IMR-90 (cell line): ENCODE measurements at regions not wholly inside any gene's neighbourhood (a gene's known extent, or its start where the extent isn't known, plus 50 kb on each side); places are given as distances from the start of the nearest gene placed in this dataset.

Source experiments
- ATAC-seq: fragments of 200-7000 bp; cut with Tn5 transposase; 2 replicates; pipeline ENCODE4 v1.9.1; 2020; ENCODE audit warnings: low read depth, mild to moderate bottlenecking, moderate library complexity
- BruUV-seq: library from RNA; stranded (reverse); fragments of 400-500 nt; replicated peaks from 2 replicates; lab custom pipeline; 2021; lab: Mats Ljungman, UMichigan
- CTCF ChIA-PET: fragments of 300-600 bp; formaldehyde crosslinking; extraction: SDS; loops from one replicate; lab custom pipeline; 2021; ENCODE audit warnings: antibody characterized with exemption; lab: Yijun Ruan, JAX
- POLR2A ChIA-PET: fragments of 300-600 bp; sonication (Branson Sonifier 250); formaldehyde crosslinking; loops from one replicate; lab custom pipeline; 2022; ENCODE audit warnings: antibody characterized with exemption; ENCODE audit not compliant: unreplicated experiment; lab: Charles Lee
- DNase-seq: peaks from one replicate; pipeline ENCODE4 v3.0.0; 2013
- H2AFZ ChIP-seq: replicated peaks from 2 replicates; pipeline ENCODE3; 2013; ENCODE audit warnings: low read length, mild to moderate bottlenecking; ENCODE audit not compliant: poor library complexity
- H2AK5ac ChIP-seq: 2 replicates; pipeline ENCODE4 v1.6.1; 2013; ENCODE audit warnings: low read depth, low read length, inconsistent platforms
- H2AK9ac ChIP-seq: replicated peaks from 2 replicates; pipeline ENCODE3; 2013; ENCODE audit warnings: mild to moderate bottlenecking, low read depth, low read length, moderate library complexity; ENCODE audit not compliant: poor library complexity
- H2BK120ac ChIP-seq: 2 replicates; pipeline ENCODE4 v1.6.1; 2013; ENCODE audit warnings: low read depth, low read length, inconsistent platforms
- H2BK15ac ChIP-seq: 3 replicates; pipeline ENCODE4 v1.6.1; 2013; ENCODE audit warnings: low read depth, low read length, inconsistent platforms
- H2BK20ac ChIP-seq: 2 replicates; pipeline ENCODE4 v1.6.1; 2013; ENCODE audit warnings: low read depth, mild to moderate bottlenecking, inconsistent platforms, low read length, moderate library complexity
- H2BK5ac ChIP-seq: 2 replicates; pipeline ENCODE4 v1.6.1; 2013; ENCODE audit warnings: mild to moderate bottlenecking, low read depth, low read length, inconsistent platforms; ENCODE audit not compliant: poor library complexity, severe bottlenecking
- H3K14ac ChIP-seq: replicated peaks from 2 replicates; pipeline ENCODE4 v1.6.1; 2013; ENCODE audit warnings: low read depth, low read length, inconsistent platforms
- H3K18ac ChIP-seq: 2 replicates; pipeline ENCODE4 v1.6.1; 2013; ENCODE audit warnings: low read depth, low read length, control low read depth
- H3K23ac ChIP-seq: 2 replicates; pipeline ENCODE4 v1.6.1; 2013; ENCODE audit warnings: low read depth, low read length, inconsistent platforms
- H3K27ac ChIP-seq: 2 replicates; pipeline ENCODE4 v1.5.1; 2013; ENCODE audit warnings: mild to moderate bottlenecking, control low read depth, low read length; ENCODE audit not compliant: insufficient read depth
- H3K27me3 ChIP-seq: 2 replicates; pipeline ENCODE4 v1.6.1; 2013; ENCODE audit warnings: low read length; ENCODE audit not compliant: control insufficient read depth, insufficient read depth
- H3K36me3 ChIP-seq: 2 replicates; pipeline ENCODE4 v1.6.1; 2013; ENCODE audit warnings: low read length, mixed read lengths; ENCODE audit not compliant: control insufficient read depth, insufficient read depth
- H3K4ac ChIP-seq: 2 replicates; pipeline ENCODE4 v1.6.1; 2013; ENCODE audit warnings: low read depth, low read length, inconsistent platforms
- H3K4me1 ChIP-seq: 2 replicates; pipeline ENCODE4 v1.6.1; 2013; ENCODE audit warnings: low read length, mixed read lengths; ENCODE audit not compliant: control insufficient read depth, insufficient read depth
- H3K4me2 ChIP-seq: 2 replicates; pipeline ENCODE4 v1.6.1; 2013; ENCODE audit warnings: low read depth, mild to moderate bottlenecking, control low read depth, low read length, moderate library complexity
- H3K4me3 ChIP-seq: 2 replicates; pipeline ENCODE4 v1.5.1; 2013; ENCODE audit warnings: low read depth, mild to moderate bottlenecking, control low read depth, low read length, moderate library complexity; ENCODE audit not compliant: insufficient read depth
- H3K56ac ChIP-seq: 2 replicates; pipeline ENCODE4 v1.6.1; 2013; ENCODE audit warnings: low read length, inconsistent platforms; ENCODE audit not compliant: insufficient read depth; ENCODE audit errors: extremely low read depth
- H3K79me1 ChIP-seq, 2 experiments: 2 replicates each; pipeline ENCODE4 v1.6.1; 2013; ENCODE audit warnings: low read length in 2 of 2, inconsistent platforms in 1 of 2, low read depth in 1 of 2
- H3K9ac ChIP-seq: 2 replicates; pipeline ENCODE4 v1.6.1; 2013; ENCODE audit warnings: low read depth, low read length, control low read depth
- H3K9me1 ChIP-seq: 2 replicates; pipeline ENCODE4 v1.6.1; 2013; ENCODE audit warnings: low read length, inconsistent platforms; ENCODE audit not compliant: insufficient read depth
- H3K9me3 ChIP-seq: 2 replicates; pipeline ENCODE4 v1.6.1; 2013; ENCODE audit warnings: low read length; ENCODE audit not compliant: control insufficient read depth, insufficient read depth
- H4K20me1 ChIP-seq: 2 replicates; pipeline ENCODE4 v1.6.1; 2013; ENCODE audit warnings: low read length, inconsistent platforms; ENCODE audit not compliant: insufficient read depth
- H4K5ac ChIP-seq: 2 replicates; pipeline ENCODE4 v1.6.1; 2013; ENCODE audit warnings: mild to moderate bottlenecking, low read depth, low read length, control low read depth
- H4K8ac ChIP-seq, 2 experiments: 2 replicates each; pipeline ENCODE4 v1.6.1; 2013; ENCODE audit warnings: low read depth in 2 of 2, low read length in 2 of 2, control low read depth in 1 of 2, inconsistent platforms in 1 of 2
- H4K91ac ChIP-seq: 2 replicates; pipeline ENCODE4 v1.6.1; 2013; ENCODE audit warnings: low read depth, low read length, inconsistent platforms; ENCODE audit not compliant: insufficient read depth
- BHLHE40 ChIP-seq: fragments of 150-350 bp; IDR thresholded peaks from 2 replicates; pipeline ENCODE4 v1.6.1; 2016; ENCODE audit warnings: mild to moderate bottlenecking, low read depth, low read length
- CEBPB ChIP-seq: IDR thresholded peaks from 2 replicates; pipeline ENCODE4 v1.6.1; 2012; ENCODE audit warnings: low read depth, low read length, improper control_type of control experiment
- CHD1 ChIP-seq: IDR thresholded peaks from 2 replicates; pipeline ENCODE4 v1.6.1; 2012; ENCODE audit warnings: low read depth, low read length, improper control_type of control experiment
- FOS ChIP-seq: fragments of 150-350 bp; IDR thresholded peaks from 2 replicates; pipeline ENCODE4 v1.6.1; 2016; ENCODE audit warnings: low read depth, low read length
- MAFK ChIP-seq: IDR thresholded peaks from 2 replicates; pipeline ENCODE4 v1.6.1; 2012; ENCODE audit warnings: low read depth, low read length, improper control_type of control experiment
- MAZ ChIP-seq: IDR thresholded peaks from 2 replicates; pipeline ENCODE4 v1.6.1; 2012; ENCODE audit warnings: low read depth, mild to moderate bottlenecking, low read length, improper control_type of control experiment, moderate library complexity, borderline replicate concordance
- MXI1 ChIP-seq: IDR thresholded peaks from 2 replicates; pipeline ENCODE4 v1.6.1; 2012; ENCODE audit warnings: low read depth, mild to moderate bottlenecking, low read length, moderate library complexity, borderline replicate concordance
- NFE2L2 ChIP-seq: fragments of 150-350 bp; IDR thresholded peaks from 2 replicates; pipeline ENCODE4 v1.6.1; 2016; ENCODE audit warnings: low read depth, mild to moderate bottlenecking, low read length
- POLR2A ChIP-seq: IDR thresholded peaks from 2 replicates; pipeline ENCODE4 v1.6.1; 2012; ENCODE audit warnings: mild to moderate bottlenecking, low read depth, low read length
- RAD21 ChIP-seq: IDR thresholded peaks from 2 replicates; pipeline ENCODE4 v1.6.1; 2012; ENCODE audit warnings: low read length, improper control_type of control experiment
- RCOR1 ChIP-seq: IDR thresholded peaks from 2 replicates; pipeline ENCODE4 v1.6.1; 2012; ENCODE audit warnings: mild to moderate bottlenecking, low read length, improper control_type of control experiment; ENCODE audit not compliant: insufficient replicate concordance
- RFX5 ChIP-seq: IDR thresholded peaks from 2 replicates; pipeline ENCODE4 v1.8.0; 2012; ENCODE audit warnings: low read depth, mild to moderate bottlenecking, low read length, moderate library complexity
- SMC3 ChIP-seq: fragments of 150-350 bp; IDR thresholded peaks from 2 replicates; pipeline ENCODE4 v1.6.1; 2016; ENCODE audit warnings: low read depth, mild to moderate bottlenecking, antibody characterized with exemption, low read length, moderate library complexity
- WGBS, 2 experiments: methylation state at CpG; one replicate each; pipeline versions ENCODE4 v1.1.5 to v1.1.7; 2013; ENCODE audit warnings: missing lambda C conversion rate in 2 of 2; ENCODE audit not compliant: insufficient read length in 1 of 2; ENCODE audit errors: extremely low coverage in 2 of 2; 5-methylcytosine and 5-hydroxymethylcytosine counted together
- dilution Hi-C: fragments of 300-500 bp; cut with HindIII; formaldehyde crosslinking; loops from one replicate; pipeline ENCODE4 v1.14.3; 2018; ENCODE audit warnings: low sequenced_read_pairs; ENCODE audit not compliant: unreplicated experiment
- in situ Hi-C: fragments of 300-500 bp; cut with MboI; formaldehyde crosslinking; loops from 3 replicates; pipeline ENCODE4 v1.14.3; 2019; ENCODE audit warnings: low sequenced_read_pairs, inconsistent platforms, mixed read lengths
- intact Hi-C: fragments of 100-400 bp; cut with micrococcal nuclease; formaldehyde crosslinking; loops from 2 replicates; pipeline ENCODE4 v1.10.0; 2022
- TF ChIP-seq, protein P1 (sequence below): conservative IDR thresholded peaks from 2 replicates; pipeline ENCODE4 v1.5.1; 2012; ENCODE audit warnings: mild to moderate bottlenecking, low read depth, low read length, improper control_type of control experiment
- TF ChIP-seq, protein P2 (sequence below): fragments of 150-350 bp; IDR thresholded peaks from 2 replicates; pipeline ENCODE4 v1.6.1; 2016; ENCODE audit warnings: low read depth, mild to moderate bottlenecking, low read length, moderate library complexity, borderline replicate concordance
- TF ChIP-seq, protein P3 (sequence below): fragments of 150-350 bp; IDR thresholded peaks from 2 replicates; pipeline ENCODE4 v1.6.1; 2017; ENCODE audit warnings: mild to moderate bottlenecking, antibody characterized with exemption, low read length, low read depth

DNA sequence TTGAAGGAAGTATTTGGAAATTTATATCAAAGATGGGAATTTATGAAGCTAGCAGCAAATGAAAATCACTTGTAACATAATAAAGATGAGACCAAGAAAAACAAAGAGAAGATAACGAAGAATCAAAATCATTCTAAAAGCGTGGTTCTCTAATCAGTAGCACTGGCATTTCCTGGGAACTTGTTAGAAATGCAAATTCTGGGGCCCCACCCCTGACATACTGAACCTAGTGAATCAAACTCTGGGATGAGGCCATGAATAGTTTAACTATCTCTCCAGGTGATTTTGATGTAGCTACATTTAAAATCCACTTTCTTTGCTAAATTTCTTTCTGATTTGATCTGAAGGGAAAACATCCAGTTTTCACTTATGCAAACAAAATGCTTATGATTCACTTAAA, 1075.6 kb downstream of the HACE1 start:
- no peak overlapping the region for H3K4me3 ChIP-seq
- ChIA-PET POLR2A (no interaction called here), CTCF (no interaction called here)
- H4K5ac ChIP-seq, result no peak overlapping the region
- intact Hi-C loops, result no loop called here
- no peak overlapping the region for H3K23ac ChIP-seq
- H4K91ac ChIP-seq, result no peak overlapping the region
- H4K20me1 ChIP-seq, result no peaks in the 10 kb centered on the region
- no peaks in the 10 kb centered on the region for H3K9me1 ChIP-seq
- no TSS peak for BruUV-seq
- no peak overlapping the region for H3K14ac ChIP-seq
- H3K79me1 ChIP-seq, result no peaks in the 10 kb centered on the region
- dilution Hi-C loops, result no loop called here
- H3K27me3 ChIP-seq, result no peaks in the 10 kb centered on the region
- no peak overlapping the region for H3K4ac ChIP-seq
- no peak overlapping the region for H2BK15ac ChIP-seq
- no peak overlapping the region for H2AK9ac ChIP-seq
- H2BK5ac ChIP-seq, result no peak overlapping the region
- no peak overlapping the region for H2AK5ac ChIP-seq
- no peak overlapping the region for H3K4me2 ChIP-seq
- H3K27ac ChIP-seq, result no peak overlapping the region
- no peak overlapping the region for H2BK120ac ChIP-seq
- in situ Hi-C loops, result no loop called here
- H3K4me1 ChIP-seq, result no peaks in the 10 kb centered on the region
- no peak overlapping the region for H3K18ac ChIP-seq
- no peak overlapping the region for H3K56ac ChIP-seq
- no peak overlapping the region for H2AFZ ChIP-seq
- H3K9me3 ChIP-seq, result 0 out of 2 replicates have a peak, but pooled peaks cover 2% of the 10 kb centered on the region
- WGBS, 2 experiments, result no CpG with 5 or more reads among the region's 2 CpGs
- no peak overlapping the region for H4K8ac ChIP-seq
- TF ChIP-seq MAZ (no peak), NFE2L2 (no peak), POLR2A (no peak), RCOR1 (no peak), SMC3 (no peak), FOS (no peak), RAD21 (no peak), CHD1 (no peak), BHLHE40 (no peak), CEBPB (no peak), MXI1 (no peak), MAFK (no peak), RFX5 (no peak)
- TF ChIP-seq, protein P1, sequence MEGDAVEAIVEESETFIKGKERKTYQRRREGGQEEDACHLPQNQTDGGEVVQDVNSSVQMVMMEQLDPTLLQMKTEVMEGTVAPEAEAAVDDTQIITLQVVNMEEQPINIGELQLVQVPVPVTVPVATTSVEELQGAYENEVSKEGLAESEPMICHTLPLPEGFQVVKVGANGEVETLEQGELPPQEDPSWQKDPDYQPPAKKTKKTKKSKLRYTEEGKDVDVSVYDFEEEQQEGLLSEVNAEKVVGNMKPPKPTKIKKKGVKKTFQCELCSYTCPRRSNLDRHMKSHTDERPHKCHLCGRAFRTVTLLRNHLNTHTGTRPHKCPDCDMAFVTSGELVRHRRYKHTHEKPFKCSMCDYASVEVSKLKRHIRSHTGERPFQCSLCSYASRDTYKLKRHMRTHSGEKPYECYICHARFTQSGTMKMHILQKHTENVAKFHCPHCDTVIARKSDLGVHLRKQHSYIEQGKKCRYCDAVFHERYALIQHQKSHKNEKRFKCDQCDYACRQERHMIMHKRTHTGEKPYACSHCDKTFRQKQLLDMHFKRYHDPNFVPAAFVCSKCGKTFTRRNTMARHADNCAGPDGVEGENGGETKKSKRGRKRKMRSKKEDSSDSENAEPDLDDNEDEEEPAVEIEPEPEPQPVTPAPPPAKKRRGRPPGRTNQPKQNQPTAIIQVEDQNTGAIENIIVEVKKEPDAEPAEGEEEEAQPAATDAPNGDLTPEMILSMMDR, result no peak
- TF ChIP-seq, protein P2, sequence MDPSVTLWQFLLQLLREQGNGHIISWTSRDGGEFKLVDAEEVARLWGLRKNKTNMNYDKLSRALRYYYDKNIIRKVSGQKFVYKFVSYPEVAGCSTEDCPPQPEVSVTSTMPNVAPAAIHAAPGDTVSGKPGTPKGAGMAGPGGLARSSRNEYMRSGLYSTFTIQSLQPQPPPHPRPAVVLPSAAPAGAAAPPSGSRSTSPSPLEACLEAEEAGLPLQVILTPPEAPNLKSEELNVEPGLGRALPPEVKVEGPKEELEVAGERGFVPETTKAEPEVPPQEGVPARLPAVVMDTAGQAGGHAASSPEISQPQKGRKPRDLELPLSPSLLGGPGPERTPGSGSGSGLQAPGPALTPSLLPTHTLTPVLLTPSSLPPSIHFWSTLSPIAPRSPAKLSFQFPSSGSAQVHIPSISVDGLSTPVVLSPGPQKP, result no peak
- TF ChIP-seq, protein P3, sequence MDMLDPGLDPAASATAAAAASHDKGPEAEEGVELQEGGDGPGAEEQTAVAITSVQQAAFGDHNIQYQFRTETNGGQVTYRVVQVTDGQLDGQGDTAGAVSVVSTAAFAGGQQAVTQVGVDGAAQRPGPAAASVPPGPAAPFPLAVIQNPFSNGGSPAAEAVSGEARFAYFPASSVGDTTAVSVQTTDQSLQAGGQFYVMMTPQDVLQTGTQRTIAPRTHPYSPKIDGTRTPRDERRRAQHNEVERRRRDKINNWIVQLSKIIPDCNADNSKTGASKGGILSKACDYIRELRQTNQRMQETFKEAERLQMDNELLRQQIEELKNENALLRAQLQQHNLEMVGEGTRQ, result no peak
- DNase-seq (no peak), ATAC-seq (no peak)
- H3K9ac ChIP-seq, result no peak overlapping the region
- H3K36me3 ChIP-seq, result no peaks in the 10 kb centered on the region
- H2BK20ac ChIP-seq, result no peak overlapping the region
